ENCODE measurements at regions not wholly inside any gene's neighbourhood (a gene's known extent, or its start where the extent isn't known, plus 50 kb on each side); places are given as distances from the start of the nearest gene placed in this dataset.

DNA sequence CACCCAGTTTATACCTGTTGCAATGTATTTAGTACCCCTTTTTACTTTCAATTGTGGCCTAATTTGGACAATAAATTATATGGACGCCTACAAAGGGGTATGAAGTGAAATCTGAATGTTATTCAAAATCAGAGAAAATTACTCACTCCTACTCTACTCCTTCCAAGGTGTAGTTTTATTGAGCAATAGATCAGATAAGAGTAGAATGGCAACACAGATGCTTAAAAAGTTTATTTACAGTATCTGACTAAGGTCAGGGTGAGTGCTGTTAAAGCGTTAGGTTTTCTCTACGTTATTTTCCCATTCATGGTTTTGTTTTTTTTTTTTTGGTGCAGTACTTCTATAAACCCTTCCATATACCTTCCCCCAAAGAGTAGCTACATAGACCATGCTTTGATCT is 805.6 kb downstream of the KCNA4 start:
- no peaks in the 10 kb centered on the region for H3K36me3 ChIP-seq (ENCODE audit: control insufficient read depth, insufficient read depth, low read length)
- no peak overlapping the region for H3K4me3 ChIP-seq (ENCODE audit: low read length)
- H3K4me1 ChIP-seq (ENCODE audit: control insufficient read depth, insufficient read depth, low read length): no peaks in the 10 kb centered on the region
- no peaks in the 10 kb centered on the region for H3K27me3 ChIP-seq (ENCODE audit: control insufficient read depth, insufficient read depth, low read length)
- H3K9me3 ChIP-seq (replicated peaks; ENCODE audit: control insufficient read depth, low read depth, low read length): no peaks in the 10 kb centered on the region
- no CpG with 5 or more reads among the region's 3 CpGs for WGBS (ENCODE audit: insufficient coverage)
- no peak overlapping the region for H3K27ac ChIP-seq (ENCODE audit: low read length)
- no peak for DNase-seq

DNA sequence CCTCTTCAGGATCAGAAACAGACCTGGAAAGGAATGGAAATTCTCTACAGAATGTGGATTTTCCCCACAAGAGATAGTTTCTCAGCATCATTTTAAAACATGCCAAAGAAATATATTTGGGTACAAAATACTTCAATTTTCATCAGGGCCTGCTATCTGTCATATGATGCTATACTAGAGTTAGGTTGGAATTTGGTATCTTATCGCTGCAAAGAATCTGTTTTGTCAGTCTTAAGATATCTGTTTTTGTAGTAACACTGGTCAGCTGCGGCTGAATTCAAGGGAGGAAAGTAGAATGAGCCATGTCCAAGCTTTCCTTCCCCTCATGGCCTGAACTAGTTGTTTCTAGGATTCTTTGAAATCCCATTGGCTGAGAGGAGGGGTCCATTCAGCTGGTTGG is 806.4 kb downstream of the KCNA4 start:
- Histone ChIP-seq H3K27ac (ENCODE audit: low read length) (no peak overlapping the region), H3K36me3 (ENCODE audit: control insufficient read depth, insufficient read depth, low read length) (no peaks in the 10 kb centered on the region), H3K4me3 (ENCODE audit: low read length) (no peak overlapping the region), H3K27me3 (ENCODE audit: control insufficient read depth, insufficient read depth, low read length) (no peaks in the 10 kb centered on the region), H3K4me1 (ENCODE audit: control insufficient read depth, insufficient read depth, low read length) (no peaks in the 10 kb centered on the region), H3K9me3 (replicated peaks; ENCODE audit: control insufficient read depth, low read depth, low read length) (no peaks in the 10 kb centered on the region)
- no CpG with 5 or more reads among the region's 2 CpGs for WGBS (ENCODE audit: insufficient coverage)
- no peak for DNase-seq

DNA sequence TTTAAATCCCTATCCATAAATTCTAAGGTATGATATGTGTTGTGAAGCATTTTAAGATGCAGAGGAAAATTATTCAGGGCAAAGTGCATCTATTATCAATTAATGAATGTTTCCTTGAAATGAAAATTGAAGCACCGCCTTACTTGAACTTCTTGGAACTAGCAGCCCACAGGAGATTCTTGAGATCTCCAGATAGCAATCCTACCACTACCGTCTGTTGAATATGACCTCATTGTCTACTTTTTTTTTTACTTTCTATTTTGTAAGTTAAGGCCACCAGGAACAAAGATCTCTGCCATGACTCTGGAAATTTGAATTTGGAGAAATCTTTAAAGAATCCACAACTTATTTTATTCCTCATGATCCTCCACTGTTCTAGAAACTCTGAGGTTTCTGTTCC is 808.7 kb downstream of the KCNA4 start:
- Histone ChIP-seq H3K36me3 (ENCODE audit: control insufficient read depth, insufficient read depth, low read length) (no peaks in the 10 kb centered on the region), H3K4me1 (ENCODE audit: control insufficient read depth, insufficient read depth, low read length) (no peaks in the 10 kb centered on the region), H3K9me3 (replicated peaks; ENCODE audit: control insufficient read depth, low read depth, low read length) (no peaks in the 10 kb centered on the region), H3K4me3 (ENCODE audit: low read length) (no peak overlapping the region), H3K27me3 (ENCODE audit: control insufficient read depth, insufficient read depth, low read length) (no peaks in the 10 kb centered on the region), H3K27ac (ENCODE audit: low read length) (no peak overlapping the region)
- no peak for DNase-seq
- whole genome bisulfite sequencing (ENCODE audit: insufficient coverage): no CpG with 5 or more reads among the region's 2 CpGs

DNA sequence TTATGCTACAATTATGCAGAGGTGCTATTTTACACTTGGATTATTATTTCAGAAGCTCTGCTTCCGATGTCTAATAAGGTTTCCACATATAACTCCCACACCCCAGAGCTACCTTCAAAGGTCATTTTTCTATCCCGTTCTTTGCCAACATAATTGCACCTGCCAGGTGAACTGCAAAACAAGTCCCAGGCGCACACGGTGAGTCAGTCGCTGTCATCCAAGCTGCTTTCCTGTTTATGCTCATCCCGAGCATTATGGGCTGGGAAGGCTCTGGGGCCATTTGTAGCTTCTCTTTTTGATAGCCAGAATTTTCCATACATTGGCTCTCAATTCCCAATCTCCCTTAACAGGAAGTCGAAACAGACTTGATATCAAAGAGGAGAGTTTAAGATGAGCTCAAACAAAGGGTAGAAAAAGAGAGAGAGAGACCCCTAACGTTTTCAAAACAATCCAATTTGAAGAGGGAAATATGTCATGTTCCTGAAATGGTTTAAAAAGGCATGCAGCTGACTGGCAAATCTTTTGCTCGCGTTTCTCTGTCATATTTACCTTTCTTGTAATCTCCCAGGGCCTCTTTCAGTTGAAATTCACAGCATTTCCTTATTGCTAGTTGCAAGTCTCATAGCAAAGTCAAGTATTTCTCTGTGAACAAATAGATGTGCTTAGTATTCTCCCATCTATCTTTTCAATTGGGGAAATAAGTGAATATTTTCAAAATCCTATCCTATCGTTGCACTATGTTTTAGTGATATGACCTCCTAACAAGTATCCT is 815.9 kb downstream of the KCNA4 start:
- Histone ChIP-seq H3K27me3 (ENCODE audit: control insufficient read depth, insufficient read depth, low read length) (no peaks in the 10 kb centered on the region), H3K4me1 (ENCODE audit: control insufficient read depth, insufficient read depth, low read length) (no peaks in the 10 kb centered on the region), H3K4me3 (ENCODE audit: low read length) (no peak overlapping the region), H3K36me3 (ENCODE audit: control insufficient read depth, insufficient read depth, low read length) (no peaks in the 10 kb centered on the region), H3K9me3 (replicated peaks; ENCODE audit: control insufficient read depth, low read depth, low read length) (no peaks in the 10 kb centered on the region), H3K27ac (ENCODE audit: low read length) (no peak overlapping the region)
- WGBS (ENCODE audit: insufficient coverage): 93% methylated on average over 3 of the region's 11 CpGs
- DNase-seq: peak; percentile 0

DNA sequence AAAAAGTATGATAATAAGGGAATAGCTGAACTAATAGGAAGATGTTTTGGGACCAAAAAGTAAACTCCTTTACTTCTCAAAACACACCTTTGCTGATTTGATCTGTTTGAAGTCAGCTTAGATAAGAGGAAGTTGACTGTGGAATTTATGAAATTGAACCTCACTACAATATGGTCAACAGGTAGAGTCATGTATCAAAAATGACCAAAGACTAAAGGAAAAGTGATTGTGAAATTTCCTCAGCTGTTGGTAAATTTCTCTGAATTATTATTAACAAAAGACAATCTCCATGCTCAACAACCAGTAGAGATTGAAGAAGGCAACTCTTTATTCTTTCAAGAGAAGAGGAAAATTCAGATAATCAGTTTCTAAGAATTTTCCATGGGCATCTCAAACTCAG is 826.5 kb downstream of the KCNA4 start:
- no peaks in the 10 kb centered on the region for H3K36me3 ChIP-seq (ENCODE audit: control insufficient read depth, insufficient read depth, low read length)
- H3K4me1 ChIP-seq (ENCODE audit: control insufficient read depth, insufficient read depth, low read length): no peaks in the 10 kb centered on the region
- no peaks in the 10 kb centered on the region for H3K9me3 ChIP-seq (replicated peaks; ENCODE audit: control insufficient read depth, low read depth, low read length)
- no peak overlapping the region for H3K4me3 ChIP-seq (ENCODE audit: low read length)
- H3K27me3 ChIP-seq (ENCODE audit: control insufficient read depth, insufficient read depth, low read length): no peaks in the 10 kb centered on the region
- no peak overlapping the region for H3K27ac ChIP-seq (ENCODE audit: low read length)
- no peak for DNase-seq

DNA sequence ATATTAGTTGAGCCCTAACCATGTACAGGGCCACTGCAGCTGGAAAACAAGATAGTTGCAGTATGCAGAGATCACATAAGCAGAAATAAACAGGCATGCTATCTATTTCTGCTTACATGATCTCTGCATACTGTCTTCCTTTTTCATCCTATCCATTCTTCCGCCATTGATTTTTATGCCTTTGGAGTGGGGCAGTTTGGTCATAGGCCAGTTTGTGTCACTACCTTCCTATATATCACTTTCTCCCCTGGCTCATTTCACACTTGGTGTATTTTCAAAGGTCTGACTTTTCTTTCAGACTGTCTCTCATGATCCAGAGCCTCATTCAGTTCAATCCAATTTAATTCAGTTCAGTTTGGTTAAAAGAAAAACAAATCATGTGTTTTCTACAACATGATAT is 829.6 kb downstream of the KCNA4 start:
- no peak for DNase-seq
- Histone ChIP-seq H3K9me3 (replicated peaks; ENCODE audit: control insufficient read depth, low read depth, low read length) (no peaks in the 10 kb centered on the region), H3K27me3 (ENCODE audit: control insufficient read depth, insufficient read depth, low read length) (no peaks in the 10 kb centered on the region), H3K27ac (ENCODE audit: low read length) (no peak overlapping the region), H3K4me3 (ENCODE audit: low read length) (no peak overlapping the region), H3K4me1 (ENCODE audit: control insufficient read depth, insufficient read depth, low read length) (peaks cover 2% of the 10 kb centered on the region), H3K36me3 (ENCODE audit: control insufficient read depth, insufficient read depth, low read length) (no peaks in the 10 kb centered on the region)
- WGBS (ENCODE audit: insufficient coverage): no CpG with 5 or more reads among the region's 1 CpG

DNA sequence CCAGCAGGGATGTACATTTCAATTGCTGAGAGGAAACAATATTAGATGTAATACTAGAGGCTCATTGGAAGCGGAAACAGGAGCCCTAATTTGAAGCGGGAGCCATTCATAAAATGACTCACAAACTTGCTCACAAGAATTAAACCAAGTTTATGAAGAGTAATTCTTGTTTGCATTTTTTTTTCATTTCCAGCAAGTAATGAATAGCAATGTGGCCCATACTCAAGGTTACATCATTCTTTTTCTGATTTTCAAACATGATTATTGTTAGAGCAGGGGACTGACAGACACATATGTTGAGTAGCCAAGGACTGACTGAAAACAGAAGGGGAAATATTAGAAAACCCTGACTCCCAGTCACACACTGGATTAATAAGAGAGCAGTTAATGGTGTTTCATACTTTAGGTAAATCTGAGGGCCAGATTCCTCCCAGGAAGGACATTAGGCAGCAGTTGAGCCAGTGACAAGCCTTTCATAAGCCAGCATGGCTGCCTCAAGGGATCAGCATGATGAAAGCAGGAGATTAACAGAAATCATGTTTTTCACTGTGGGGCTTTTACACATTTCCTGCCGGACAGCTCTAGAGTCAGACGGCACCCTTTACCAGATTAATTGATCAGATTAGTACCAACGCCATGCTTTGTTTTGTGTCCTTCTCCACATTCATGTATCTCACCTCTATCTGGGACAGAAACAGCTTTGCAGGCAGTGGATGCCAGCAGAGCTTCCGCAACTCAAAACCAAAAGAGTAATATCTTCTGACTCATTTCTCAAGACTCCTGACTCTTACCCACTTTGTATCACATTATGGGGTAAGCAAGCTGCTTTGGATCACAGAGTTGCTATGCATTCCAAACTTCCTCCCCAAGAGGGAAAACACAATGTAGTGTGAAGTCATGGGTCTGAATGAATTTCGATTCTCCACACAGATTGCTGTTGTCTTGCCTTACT is 831.6 kb downstream of the KCNA4 start:
- DNase-seq: peak; percentile 32
- WGBS (ENCODE audit: insufficient coverage): 27% methylated on average over 4 of the region's 7 CpGs

DNA sequence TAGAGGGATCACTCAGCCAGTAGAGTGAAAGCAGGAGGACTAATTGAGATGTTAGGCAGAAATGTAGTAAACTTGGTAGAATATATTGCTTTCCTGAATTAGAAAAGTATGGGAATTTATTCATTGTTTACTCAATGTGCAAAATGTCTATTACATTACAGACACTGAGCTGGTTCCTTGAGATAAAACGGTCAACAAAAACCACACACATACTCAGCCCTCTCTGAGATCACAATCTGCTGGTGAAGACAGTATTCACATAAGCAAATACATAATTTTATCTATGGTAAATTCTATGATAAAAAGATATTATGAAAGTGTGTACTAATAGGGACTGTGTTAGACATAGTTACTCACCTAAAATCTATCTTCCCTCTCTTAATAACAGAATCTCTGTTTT is 833.5 kb downstream of the KCNA4 start:
- no CpG with 5 or more reads among the region's 1 CpG for WGBS (ENCODE audit: insufficient coverage)
- H3K4me1 ChIP-seq (ENCODE audit: control insufficient read depth, insufficient read depth, low read length): peaks cover 2% of the 10 kb centered on the region
- no peaks in the 10 kb centered on the region for H3K27me3 ChIP-seq (ENCODE audit: control insufficient read depth, insufficient read depth, low read length)
- no peak overlapping the region for H3K27ac ChIP-seq (ENCODE audit: low read length)
- no peaks in the 10 kb centered on the region for H3K36me3 ChIP-seq (ENCODE audit: control insufficient read depth, insufficient read depth, low read length)
- H3K4me3 ChIP-seq (ENCODE audit: low read length): no peak overlapping the region
- H3K9me3 ChIP-seq (replicated peaks; ENCODE audit: control insufficient read depth, low read depth, low read length): no peaks in the 10 kb centered on the region
- DNase-seq: no peak

More for the DNA sequence above, 831.6 kb downstream of the KCNA4 start:
- Histone ChIP-seq H3K27me3 (ENCODE audit: control insufficient read depth, insufficient read depth, low read length) (no peaks in the 10 kb centered on the region), H3K27ac (ENCODE audit: low read length) (no peak overlapping the region), H3K4me1 (ENCODE audit: control insufficient read depth, insufficient read depth, low read length) (peaks cover 2% of the 10 kb centered on the region), H3K4me3 (ENCODE audit: low read length) (no peak overlapping the region), H3K36me3 (ENCODE audit: control insufficient read depth, insufficient read depth, low read length) (no peaks in the 10 kb centered on the region), H3K9me3 (replicated peaks; ENCODE audit: control insufficient read depth, low read depth, low read length) (no peaks in the 10 kb centered on the region)

DNA sequence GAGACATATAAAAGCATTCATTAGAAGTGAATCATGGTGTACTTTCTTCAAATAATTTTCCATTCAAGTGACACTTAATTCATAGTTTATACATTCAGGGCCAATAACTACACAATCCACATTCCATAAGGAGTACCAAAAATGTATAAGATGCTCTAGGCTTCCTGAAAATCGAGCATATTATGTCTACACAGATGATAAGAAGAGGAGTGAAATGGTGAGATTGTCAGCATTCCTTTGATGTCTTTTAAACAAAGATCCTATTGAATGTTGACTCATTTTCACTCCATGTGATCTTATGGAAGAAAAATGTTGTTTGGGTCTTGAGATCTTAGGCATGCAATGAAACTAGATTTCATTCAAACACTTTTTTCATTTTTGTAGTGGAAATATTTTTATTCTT is 843.2 kb downstream of the KCNA4 start:
- H3K27ac ChIP-seq (ENCODE audit: low read length): no peak overlapping the region
- H3K9me3 ChIP-seq (replicated peaks; ENCODE audit: control insufficient read depth, low read depth, low read length): no peaks in the 10 kb centered on the region
- H3K27me3 ChIP-seq (ENCODE audit: control insufficient read depth, insufficient read depth, low read length): no peaks in the 10 kb centered on the region
- no CpG with 5 or more reads among the region's 1 CpG for WGBS (ENCODE audit: insufficient coverage)
- no peaks in the 10 kb centered on the region for H3K4me1 ChIP-seq (ENCODE audit: control insufficient read depth, insufficient read depth, low read length)
- DNase-seq: peak; percentile 4
- no peaks in the 10 kb centered on the region for H3K36me3 ChIP-seq (ENCODE audit: control insufficient read depth, insufficient read depth, low read length)
- H3K4me3 ChIP-seq (ENCODE audit: low read length): no peak overlapping the region

DNA sequence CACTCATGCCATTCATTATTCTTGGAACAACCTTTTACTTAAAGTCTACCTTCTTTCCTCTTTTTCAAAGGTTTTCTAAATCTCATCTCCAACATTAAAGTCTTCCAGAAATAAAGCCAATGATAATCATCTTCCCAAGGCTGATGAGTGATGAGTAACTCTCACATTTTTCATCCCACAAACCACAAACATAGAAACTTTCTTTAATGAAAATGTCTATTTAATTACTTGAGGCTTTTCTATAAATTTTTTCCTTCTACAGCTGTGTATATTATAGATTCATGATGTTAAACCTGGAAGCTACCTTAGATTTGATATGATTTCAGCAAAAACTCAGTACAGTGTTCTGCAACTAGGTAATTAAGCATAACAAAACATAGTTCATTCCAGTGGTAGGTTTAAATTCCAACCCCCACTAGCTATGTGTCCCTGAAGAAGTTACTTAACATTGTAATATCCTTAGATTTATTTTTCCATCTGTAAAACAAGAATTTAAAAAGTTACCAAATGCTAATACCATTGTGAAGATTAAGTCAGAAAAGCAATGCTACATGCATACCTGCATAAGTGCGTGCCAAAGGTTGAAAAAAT is 845.4 kb downstream of the KCNA4 start:
- Histone ChIP-seq H3K4me3 (ENCODE audit: low read length) (no peak overlapping the region), H3K27me3 (ENCODE audit: control insufficient read depth, insufficient read depth, low read length) (no peaks in the 10 kb centered on the region), H3K36me3 (ENCODE audit: control insufficient read depth, insufficient read depth, low read length) (no peaks in the 10 kb centered on the region), H3K4me1 (ENCODE audit: control insufficient read depth, insufficient read depth, low read length) (no peaks in the 10 kb centered on the region), H3K27ac (ENCODE audit: low read length) (no peak overlapping the region), H3K9me3 (replicated peaks; ENCODE audit: control insufficient read depth, low read depth, low read length) (no peaks in the 10 kb centered on the region)
- no peak for DNase-seq
- WGBS (ENCODE audit: insufficient coverage): no CpG with 5 or more reads among the region's 1 CpG
